GM21576 (cell line): ENCODE measurements at regions not wholly inside any gene's neighbourhood (a gene's known extent, or its start where the extent isn't known, plus 50 kb on each side); places are given as distances from the start of the nearest gene placed in this dataset.

Experiments used
- ATAC-seq: cut with Tn5 transposase; IDR thresholded peaks from one replicate; pipeline ENCODE4 v1.9.1; 2021; ENCODE audit warnings: mild to moderate bottlenecking, moderate library complexity; ENCODE audit not compliant: unreplicated experiment

DNA sequence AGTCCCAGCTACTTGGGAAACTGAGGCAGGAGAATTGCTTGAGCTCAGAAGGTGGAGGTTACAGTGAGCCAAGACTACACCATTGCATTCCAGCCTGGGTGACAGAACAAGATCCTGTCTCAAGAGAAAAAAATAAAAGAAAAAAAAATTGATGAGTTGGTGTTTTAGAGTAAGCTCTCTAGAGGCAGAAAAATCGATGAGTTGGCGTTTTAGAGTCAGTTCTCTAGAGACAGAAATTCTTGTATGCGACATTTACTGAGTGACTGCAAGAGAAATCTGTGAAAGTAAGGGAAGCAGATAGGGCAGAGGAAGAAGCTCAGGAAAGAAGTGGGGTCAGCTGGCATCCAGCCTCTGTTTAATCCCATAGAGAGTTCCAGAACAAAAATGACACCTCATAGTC is 298.7 kb upstream of the ARRDC4 start:
- no peak for ATAC-seq

DNA sequence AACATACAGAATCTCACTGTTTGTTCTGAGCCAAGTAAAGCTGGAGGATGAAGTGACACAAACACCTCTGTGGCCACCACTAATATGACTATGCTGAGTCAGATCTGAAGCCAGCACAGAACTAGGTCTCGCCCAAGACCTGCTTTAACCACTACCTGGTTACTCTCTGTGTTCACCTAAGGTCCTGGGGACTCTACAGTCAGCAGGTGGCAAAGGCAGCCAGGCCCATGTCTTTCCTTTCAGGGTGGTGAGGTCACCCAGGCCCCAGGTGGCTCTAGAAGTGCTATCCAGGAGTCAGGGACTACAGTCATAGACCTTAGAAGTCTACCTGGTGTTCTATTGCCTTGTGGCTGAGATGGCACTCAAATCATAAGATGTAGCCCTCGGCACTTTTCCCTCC is 287.9 kb upstream of the ARRDC4 start:
- no peak for ATAC-seq

DNA sequence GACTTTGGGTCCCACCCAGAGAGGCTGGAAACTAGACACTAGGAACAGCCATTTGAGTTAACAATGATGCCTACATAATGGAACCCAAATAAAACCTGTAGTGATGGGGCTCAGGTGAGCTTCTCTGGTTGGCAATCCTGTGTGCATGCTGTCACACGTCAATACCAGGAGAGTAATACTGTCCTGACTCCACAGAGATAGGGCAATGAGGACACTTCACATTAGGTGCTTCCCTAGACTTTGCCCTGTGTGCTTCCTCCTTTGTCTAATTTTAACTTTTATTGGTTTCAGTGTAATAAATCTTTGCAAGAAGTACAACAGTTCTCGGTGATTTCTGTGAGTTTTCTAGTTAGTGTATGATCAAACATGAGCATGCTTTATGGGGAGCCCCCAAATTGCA is 281.8 kb upstream of the ARRDC4 start:
- ATAC-seq, result no peak

DNA sequence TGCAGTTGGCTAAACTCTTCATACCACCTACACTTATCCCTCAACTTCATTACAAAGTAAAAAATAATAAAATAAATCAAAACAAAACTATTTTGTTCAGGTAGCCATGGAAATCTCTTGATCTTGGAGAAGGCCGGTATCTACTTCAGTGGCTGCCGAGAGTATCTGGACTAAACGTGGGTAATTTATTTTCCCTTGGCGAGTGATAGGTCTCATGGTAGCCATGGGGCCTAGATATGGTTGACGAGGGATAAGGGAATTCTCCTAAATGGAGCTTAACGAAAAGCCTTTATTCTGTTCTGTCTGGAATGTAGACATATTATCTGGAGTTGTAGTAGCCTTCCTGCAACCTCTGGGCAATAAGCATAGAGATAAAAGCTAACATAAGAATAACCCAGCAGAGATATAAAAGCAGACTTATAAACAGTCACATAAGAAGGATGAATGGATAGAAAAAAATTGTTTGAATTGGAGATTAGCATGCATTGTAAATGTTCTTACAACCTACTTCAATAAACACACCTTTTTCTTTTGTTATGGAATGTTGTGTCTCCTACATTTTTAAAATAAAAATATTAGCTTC is 281.3 kb upstream of the ARRDC4 start:
- ATAC-seq, result no peak

DNA sequence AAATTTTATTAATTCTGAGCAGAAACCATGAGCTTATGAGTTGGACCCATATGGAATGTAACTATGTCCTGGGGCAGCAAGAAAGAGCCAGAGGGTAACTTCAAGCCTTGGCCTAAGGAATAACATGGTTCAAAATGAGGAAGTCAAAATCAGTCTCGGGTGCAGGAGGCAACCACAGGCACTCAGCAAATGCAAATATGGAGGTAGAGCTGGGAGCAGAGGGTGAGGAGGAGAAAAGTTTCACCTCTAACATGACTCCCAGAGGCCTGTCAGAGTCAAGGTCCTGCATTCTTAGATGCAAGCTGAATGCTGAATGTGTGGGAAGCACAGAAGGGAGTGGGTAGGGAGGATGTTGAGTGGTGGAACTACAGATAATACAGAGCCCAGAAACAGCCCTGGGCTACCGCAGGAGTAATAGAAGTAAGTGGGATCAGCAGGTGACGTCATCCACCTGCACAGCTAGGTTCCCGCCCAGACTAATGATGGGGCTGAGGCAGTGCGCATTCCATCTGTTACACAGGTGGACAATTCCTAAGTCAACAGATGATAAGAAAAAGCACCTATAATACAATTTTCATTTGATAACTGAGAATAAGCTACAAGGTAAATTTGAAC is 279.8 kb upstream of the ARRDC4 start:
- ATAC-seq, result no peak

DNA sequence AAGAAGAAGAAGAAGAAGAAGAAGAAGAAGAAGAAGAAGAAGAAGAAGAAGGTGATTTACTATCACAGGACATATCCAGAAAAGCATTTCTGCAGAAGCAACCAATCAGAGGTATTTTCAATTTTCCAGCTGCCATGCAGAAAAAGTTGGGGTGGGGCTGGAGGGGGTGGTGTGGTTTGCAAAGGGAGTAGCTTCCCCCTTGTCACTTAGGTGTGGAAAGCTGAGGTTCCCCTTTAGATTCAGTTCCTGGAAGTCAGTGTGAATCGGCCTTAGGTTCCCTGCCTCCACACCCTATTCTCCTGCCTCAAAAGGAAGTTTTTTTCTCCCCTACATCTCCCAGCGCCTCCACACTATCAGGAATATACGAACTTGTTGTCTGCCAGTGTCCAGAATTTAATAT is 276.7 kb upstream of the ARRDC4 start:
- ATAC-seq, result no peak

DNA sequence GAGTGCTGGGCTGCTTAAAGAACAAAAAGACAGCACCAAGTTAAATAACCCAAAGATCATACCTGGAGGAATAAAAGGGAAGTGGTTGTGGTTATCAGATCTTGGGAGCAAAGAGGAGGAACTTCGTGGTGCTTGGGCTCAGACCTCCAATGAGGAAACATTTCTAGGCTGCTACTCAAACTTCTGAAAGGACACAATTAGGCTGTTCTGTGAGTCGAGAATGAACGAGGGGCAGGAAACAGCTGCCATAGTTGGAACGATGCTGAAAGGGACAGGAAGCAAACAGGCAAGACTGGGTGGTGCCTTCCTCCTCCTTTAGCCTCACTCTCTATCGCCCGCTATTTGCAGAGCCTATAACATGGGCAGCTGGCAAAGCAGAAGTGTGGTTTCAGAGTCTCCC is 276.3 kb upstream of the ARRDC4 start:
- ATAC-seq, result no peak

DNA sequence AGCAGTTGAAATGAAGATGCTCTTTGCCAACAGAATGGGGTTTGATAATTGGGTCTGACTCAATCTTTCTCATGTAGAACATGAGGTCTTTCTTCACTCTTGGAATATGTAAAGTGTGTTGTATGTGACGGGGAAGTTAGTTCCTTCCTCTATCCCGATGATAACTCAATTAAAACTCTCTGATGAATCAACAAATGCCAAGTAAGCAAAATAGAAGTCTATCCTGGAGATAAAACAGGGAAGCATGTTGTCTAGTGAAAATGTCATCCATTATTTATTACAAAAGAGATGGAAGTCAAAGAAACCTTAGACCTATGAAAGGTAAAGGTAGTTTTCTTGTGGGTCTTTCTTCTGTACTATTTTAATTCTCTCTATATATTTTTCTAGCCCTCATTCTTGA is 274.2 kb upstream of the ARRDC4 start:
- no peak for ATAC-seq

DNA sequence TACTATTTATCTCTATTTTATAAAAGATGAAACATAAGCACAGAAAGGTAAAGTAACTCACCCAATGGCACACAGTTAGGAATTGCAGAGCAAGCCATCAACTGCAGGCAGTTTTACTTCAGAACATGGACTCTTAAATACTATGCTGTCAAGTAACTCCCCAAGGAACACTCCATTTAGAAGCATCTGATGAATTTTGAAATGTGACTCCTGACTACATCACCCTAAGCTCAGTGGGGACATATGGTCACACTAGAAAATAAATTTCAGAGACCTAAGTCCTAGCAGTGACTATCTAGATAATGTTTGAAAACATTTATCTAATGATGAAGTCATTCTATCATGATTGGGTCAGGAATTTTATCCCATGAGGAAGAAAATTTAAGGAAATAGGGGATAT is 272.8 kb upstream of the ARRDC4 start:
- ATAC-seq, result no peak

DNA sequence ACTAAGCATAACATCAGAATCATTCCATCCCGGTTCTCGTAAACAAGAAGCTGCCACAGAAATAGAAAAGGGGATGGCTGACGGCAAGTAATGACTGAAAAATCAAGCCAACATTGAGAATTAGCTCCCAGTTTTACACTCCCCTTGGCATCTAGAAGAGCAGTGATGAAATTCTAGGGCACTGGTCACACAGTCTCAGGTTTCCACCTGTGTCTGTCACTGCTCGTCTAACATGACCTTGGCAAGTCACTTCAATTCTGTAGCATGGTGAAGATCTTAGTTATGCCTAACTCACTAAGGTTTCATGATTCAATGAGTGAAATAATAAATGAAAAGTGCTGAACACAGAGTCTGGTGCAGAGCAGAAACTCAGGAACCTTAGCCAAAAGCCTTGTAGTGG is 272.3 kb upstream of the ARRDC4 start:
- no peak for ATAC-seq

DNA sequence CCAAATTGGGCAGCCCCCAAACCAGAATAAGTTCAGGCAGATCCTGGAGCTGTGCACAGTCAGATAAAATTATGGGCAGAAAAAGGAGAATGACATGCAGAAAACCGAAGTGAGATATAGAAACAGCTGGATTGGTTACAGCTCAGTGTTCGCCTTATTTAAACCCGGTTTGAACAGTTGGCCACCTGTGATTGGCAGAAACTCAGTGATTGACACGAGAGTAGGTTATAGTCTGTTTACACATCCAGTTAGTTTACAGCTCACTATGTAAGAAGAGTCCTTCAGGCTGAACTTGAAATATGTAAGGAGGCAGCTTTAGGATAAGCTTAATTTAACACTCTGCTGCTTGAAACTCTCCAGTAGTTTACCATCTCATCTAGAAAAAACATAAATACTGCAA is 271.6 kb upstream of the ARRDC4 start:
- ATAC-seq, result no peak

DNA sequence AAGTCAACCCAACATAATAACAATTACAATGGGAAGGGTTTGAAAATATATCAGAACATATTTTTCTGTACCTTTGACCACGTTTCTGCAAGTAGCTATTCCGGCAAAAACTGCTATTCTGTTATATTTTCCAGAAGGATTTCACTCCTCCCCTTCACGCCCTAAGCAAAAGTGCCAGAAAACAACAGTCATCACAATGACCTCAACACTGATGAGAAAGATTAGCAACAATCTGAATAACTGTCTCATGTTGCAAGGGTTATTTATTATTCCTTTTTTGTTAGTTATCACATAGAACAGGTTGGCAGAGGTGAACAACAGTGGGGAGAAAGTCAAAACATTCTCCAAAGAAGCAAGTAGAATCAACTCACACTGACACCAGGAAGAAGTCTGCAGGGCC is 269.4 kb upstream of the ARRDC4 start:
- no peak for ATAC-seq

DNA sequence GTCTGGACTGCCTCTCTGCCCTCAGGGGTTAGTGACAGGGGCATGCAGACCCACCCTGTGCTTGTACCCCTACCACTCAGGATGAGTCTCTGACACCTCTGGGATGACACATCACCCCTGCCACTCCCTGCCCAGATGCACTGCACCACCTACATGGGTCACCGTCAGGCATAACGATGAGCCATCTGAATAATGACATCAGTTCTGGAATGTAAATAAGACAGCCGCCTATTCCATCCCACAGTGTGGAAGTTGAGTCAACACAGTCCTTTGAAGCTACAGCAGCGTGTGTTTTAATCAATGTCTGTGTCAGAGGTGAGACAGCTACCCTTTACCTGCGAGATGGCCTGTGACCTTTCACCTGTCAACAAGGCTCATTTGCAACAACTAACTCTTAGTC is 268.7 kb upstream of the ARRDC4 start:
- ATAC-seq, result no peak

DNA sequence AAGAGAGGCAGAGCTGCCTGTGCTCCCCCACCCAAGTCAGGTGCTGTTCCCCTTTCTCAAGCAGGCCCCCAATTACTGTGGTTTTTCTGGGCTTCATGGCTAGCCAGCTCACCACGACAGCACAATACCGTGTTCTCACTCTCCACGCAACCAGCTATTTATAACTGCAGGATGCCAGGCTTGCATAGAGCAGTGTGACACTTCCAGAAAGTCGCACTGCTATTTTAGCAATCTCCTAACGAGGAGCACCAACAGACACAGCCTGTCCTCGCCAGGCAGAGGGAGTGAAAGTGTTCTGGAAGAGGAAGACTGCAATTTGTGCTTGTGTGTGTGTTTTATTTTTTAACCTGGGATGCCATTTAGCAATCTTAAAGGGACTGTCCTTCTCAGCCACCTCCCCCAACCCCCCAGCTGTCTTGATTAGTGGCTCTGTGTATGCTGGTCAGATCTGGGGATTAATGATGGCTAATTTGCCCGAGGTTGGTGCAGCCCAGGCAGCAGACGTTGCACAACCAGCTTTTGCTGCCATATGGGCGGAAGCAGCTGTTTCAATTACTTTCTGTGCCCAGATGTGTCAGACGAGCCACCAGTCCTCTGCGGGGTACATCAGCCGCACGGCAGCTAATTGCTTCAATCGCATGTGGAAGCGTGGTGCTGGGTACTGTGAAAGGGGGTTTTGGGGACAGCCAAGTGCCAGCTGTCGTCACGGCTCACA is 268.0 kb upstream of the ARRDC4 start:
- ATAC-seq, result no peak

DNA sequence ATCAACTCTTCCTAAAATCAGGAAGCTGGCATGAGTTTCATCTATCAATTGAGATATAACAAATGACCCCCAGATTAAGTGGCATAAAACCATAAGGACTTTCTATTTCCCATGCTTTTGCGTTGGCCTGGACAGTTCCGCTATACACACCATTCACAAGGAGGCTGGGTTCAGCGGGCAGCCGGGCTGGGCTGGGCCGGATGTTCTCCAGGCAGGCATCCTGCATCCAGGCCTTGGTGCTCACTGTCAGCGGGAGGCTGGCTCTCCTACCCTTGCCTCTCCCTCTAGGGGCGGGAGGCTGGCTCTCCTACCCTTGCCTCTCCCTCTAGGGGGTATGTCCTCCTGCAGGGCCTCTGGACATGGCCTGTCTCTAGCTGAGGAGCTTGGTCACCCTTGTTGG is 266.0 kb upstream of the ARRDC4 start:
- ATAC-seq, result no peak

DNA sequence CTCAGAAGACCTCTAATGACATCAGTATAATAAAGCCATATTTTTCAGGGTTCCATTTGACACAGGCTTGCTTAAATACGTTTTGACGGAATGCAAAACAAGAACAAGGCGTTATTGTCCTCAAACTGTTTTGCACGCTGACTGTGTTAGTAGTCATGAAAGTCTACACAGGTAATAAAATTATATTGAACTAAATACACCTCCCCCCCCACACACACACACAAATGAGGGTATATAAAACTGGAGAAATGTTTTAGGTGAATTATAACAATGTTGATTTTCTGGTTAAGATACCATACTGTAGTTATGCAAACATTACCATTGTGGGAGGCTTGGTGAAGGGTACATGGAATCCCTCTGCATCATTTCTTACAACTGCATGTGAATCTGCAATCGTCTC is 257.1 kb upstream of the ARRDC4 start:
- no peak for ATAC-seq

DNA sequence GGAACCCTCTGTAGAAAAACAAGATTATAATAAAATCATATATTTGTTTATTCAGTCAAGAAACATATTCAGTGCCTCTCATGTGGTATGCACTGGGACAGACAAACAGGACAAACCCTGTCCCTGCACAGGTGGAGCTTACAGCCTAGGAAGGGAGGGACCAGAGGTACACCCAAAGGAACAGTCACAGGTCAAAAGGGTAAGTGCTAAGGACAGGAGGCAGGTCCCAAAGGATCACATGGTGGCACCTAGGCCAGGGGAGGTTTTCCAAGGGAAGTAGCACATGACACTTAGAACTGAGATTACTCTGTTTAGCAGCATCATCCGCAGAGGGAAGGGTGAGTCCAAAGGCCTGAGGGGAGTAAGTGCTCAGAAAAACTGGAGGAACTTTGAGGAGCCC is 254.4 kb upstream of the ARRDC4 start:
- no peak for ATAC-seq

DNA sequence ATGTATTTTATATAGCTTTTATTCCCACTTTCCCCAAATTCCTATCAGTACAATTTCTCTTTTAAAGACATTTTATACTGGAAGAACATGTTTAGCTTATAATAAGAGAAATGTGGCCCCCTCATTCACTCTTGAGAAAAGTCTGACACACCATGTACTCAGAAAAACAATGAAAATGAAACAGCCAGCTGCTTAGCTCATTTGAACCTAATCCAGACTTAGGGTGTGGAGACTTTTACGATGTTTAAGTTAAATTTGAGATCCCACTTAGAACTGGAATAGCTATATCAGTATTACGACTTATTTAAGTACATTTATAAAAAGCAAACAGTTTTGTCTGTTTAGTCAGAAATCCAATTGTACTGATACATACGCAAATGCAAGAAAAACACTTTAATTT is 252.3 kb upstream of the ARRDC4 start:
- ATAC-seq, result no peak

DNA sequence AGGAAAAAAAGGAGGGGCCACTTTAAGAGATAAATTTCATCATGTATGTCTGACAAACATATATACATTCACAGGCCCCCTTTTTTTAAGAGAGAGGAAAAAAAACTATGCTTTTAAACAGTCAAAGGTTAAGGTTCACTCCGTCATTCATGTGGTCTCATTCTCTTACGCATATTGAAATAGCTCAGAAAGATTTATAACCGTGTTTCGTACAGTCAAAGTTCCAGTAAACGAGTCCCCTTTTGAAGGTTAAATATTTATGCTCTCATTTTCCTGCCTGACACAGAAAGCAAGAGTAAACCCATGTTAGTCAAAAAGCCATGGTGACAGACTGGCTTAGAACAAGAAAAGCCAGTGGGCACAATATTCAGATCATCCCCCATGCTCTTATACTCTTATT is 248.0 kb upstream of the ARRDC4 start:
- ATAC-seq, result no peak

DNA sequence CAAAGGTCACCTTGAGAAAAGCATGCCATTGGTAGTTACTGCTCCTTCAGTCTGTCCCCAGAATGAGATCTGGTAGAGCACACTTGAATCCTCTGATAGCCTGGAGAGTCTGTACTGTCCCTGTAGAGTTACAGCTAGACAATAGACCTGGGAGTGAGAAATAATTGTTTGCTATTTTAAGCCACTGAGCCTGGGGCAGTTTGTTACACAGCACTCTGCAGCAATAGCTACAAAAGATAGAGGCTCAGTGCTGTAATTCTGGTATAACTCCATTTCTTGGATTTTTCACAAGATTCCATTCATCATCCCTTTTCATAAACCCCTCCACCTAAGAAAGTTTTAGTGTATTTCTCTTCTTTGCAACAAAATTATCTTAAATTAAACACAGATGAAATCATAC is 242.7 kb upstream of the ARRDC4 start:
- ATAC-seq, result no peak

DNA sequence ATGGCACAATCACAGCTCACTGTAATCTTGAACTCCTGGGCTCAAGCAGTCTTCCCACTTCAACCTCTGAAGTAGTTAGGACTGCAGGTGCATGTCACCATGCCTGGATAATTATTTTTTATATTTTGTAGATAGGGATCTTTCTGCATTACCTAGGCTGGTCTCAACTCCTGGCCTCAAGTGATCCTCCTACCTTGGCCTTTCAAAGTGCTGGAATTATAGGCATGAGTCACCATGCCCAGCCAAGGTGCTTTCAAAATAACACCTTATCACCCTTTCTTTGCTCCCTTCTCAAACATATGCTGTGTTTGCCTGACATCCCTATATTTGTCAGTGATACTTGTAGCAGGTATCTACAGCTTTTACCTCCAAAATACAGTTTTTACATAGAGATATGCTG is 242.0 kb upstream of the ARRDC4 start:
- ATAC-seq, result no peak

DNA sequence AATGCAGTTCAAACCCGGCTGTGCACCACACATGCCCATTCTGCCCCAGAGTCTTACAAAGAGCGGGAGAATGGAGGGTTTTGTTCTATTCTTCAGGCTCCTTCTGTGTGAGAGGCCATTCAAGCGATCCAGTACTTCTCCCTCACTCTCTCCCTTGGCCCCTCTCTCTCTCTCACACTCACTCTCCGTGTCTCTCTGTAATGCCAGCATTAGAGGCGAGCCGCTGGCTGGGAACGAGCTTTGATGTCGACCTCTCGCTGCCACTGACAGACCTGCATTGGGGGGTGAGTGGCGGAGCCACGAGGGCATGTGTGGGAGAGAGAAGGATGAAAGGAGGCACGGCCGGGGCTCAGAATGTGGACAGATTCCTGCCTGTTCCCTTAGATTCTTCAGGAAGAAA is 231.7 kb upstream of the ARRDC4 start:
- no peak for ATAC-seq

DNA sequence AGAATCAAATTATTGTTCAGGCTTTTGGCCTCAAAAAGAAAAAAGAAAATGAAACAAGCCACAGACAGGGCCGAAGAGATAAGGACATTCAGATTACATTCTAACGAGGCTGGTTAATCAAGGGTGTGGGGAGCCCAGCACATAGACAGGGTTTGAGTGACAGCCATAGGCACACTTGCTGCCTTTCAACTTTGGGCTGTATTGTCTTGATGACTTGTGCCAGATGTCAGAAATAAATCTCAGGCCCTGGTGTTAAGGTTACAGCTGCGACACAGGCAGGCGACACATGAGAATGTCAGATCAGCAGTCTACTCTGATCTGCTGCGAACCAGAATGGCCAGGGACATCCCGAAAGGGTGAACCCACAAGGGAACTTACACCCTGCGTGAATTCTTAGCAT is 231.2 kb upstream of the ARRDC4 start:
- ATAC-seq, result no peak
